ENCODE measurements at regions not wholly inside any gene's neighbourhood (a gene's known extent, or its start where the extent isn't known, plus 50 kb on each side); places are given as distances from the start of the nearest gene placed in this dataset.

- intact Hi-C loops (cut with DNase I; ENCODE audit: low total_unique reads): no loop called here
- peaks cover 8% of the 10 kb centered on the region for H3K4me1 ChIP-seq
- 93 to 96% methylated on average over 6 of the region's 6 CpGs for WGBS, 2 donors
- TF ChIP-seq CTCF (IDR thresholded peaks at IDR 0.05) (no peak), POLR2A (IDR thresholded peaks at IDR 0.05) (no peak)
- no peak overlapping the region for H3K4me3 ChIP-seq
- DNase-seq: no peak
- no peaks in the 10 kb centered on the region for H3K27me3 ChIP-seq
- H3K36me3 ChIP-seq (ENCODE audit: low read depth, missing control alignments): no peaks in the 10 kb centered on the region
- no peaks in the 10 kb centered on the region for H3K9me3 ChIP-seq
- no peak overlapping the region for H3K27ac ChIP-seq
Measured at GRCh38 chr11:115889712-115890111, 385.5 kb upstream of the CADM1 start.

GRCh38 chr11:115887727-115888126, 383.5 kb upstream of the CADM1 start:
- Histone ChIP-seq H3K36me3 (ENCODE audit: low read depth, missing control alignments) (no peaks in the 10 kb centered on the region), H3K27me3 (no peaks in the 10 kb centered on the region), H3K4me3 (no peak overlapping the region), H3K4me1 (peaks cover 8% of the 10 kb centered on the region), H3K9me3 (no peaks in the 10 kb centered on the region), H3K27ac (no peak overlapping the region)
- intact Hi-C loops (cut with DNase I; ENCODE audit: low total_unique reads): no loop called here
- DNase-seq: no peak
- no peak for TF ChIP-seq POLR2A (IDR thresholded peaks at IDR 0.05)
- no peak for TF ChIP-seq CTCF (IDR thresholded peaks at IDR 0.05)
- 71 to 76% methylated on average over 8 of the region's 8 CpGs for WGBS, 2 donors

- 70 to 71% methylated on average over 13 of the region's 13 CpGs for WGBS, 2 donors
- H3K4me3 ChIP-seq: no peak overlapping the region
- no peak overlapping the region for H3K27ac ChIP-seq
- DNase-seq: no peak
- intact Hi-C loops (cut with DNase I; ENCODE audit: low total_unique reads): no loop called here
- TF ChIP-seq CTCF (IDR thresholded peaks at IDR 0.05): no peak
- TF ChIP-seq POLR2A (IDR thresholded peaks at IDR 0.05): no peak
- H3K27me3 ChIP-seq: no peaks in the 10 kb centered on the region
- no peaks in the 10 kb centered on the region for H3K9me3 ChIP-seq
- peaks cover 8% of the 10 kb centered on the region for H3K4me1 ChIP-seq
- no peaks in the 10 kb centered on the region for H3K36me3 ChIP-seq (ENCODE audit: low read depth, missing control alignments)
Measured at GRCh38 chr11:115887316-115887715, 383.1 kb upstream of the CADM1 start.

- Histone ChIP-seq H3K4me1 (peaks cover 8% of the 10 kb centered on the region), H3K27ac (no peak overlapping the region), H3K4me3 (no peak overlapping the region), H3K9me3 (no peaks in the 10 kb centered on the region), H3K36me3 (ENCODE audit: low read depth, missing control alignments) (no peaks in the 10 kb centered on the region), H3K27me3 (no peaks in the 10 kb centered on the region)
- DNase-seq: no peak
- intact Hi-C loops (cut with DNase I; ENCODE audit: low total_unique reads): no loop called here
- WGBS, 2 donors: 80 to 84% methylated on average over 3 to 5 of the region's 5 CpGs
- TF ChIP-seq POLR2A (IDR thresholded peaks at IDR 0.05) (no peak), CTCF (IDR thresholded peaks at IDR 0.05) (no peak)
Measured at GRCh38 chr11:115886422-115886733, 382.2 kb upstream of the CADM1 start.

GRCh38 chr11:115885535-115886421, 381.6 kb upstream of the CADM1 start:
- H3K9me3 ChIP-seq: no peaks in the 10 kb centered on the region
- 65 to 74% methylated on average over 8 of the region's 8 CpGs for WGBS, 2 donors
- DNase-seq: no peak
- no peaks in the 10 kb centered on the region for H3K27me3 ChIP-seq
- TF ChIP-seq CTCF (IDR thresholded peaks at IDR 0.05) (no peak), POLR2A (IDR thresholded peaks at IDR 0.05) (no peak)
- intact Hi-C loops (cut with DNase I; ENCODE audit: low total_unique reads): no loop called here
- no peak overlapping the region for H3K4me3 ChIP-seq
- peaks cover 8% of the 10 kb centered on the region for H3K4me1 ChIP-seq
- no peak overlapping the region for H3K27ac ChIP-seq
- H3K36me3 ChIP-seq (ENCODE audit: low read depth, missing control alignments): no peaks in the 10 kb centered on the region
